ENCODE measurements at regions not wholly inside any gene's neighbourhood (a gene's known extent, or its start where the extent isn't known, plus 50 kb on each side); places are given as distances from the start of the nearest gene placed in this dataset.
"Not testable (repeated sequence)": the region's sequence is repeated elsewhere in the genome, so short reads cannot be mapped to it uniquely, and the experiment has no call there.

GRCh38 chr9:79465156-79465555 is 106.6 kb upstream of the TLE4 start:
- in situ Hi-C loops (cut with HindIII; ENCODE audit: low sequenced_read_pairs), result no loop called here

- in situ Hi-C loops (cut with HindIII; ENCODE audit: low sequenced_read_pairs), result no loop called here
Measured at GRCh38 chr9:79469164-79469563, 102.6 kb upstream of the TLE4 start.

GRCh38 chr9:79470954-79471353 is 100.8 kb upstream of the TLE4 start:
- in situ Hi-C loops (cut with HindIII; ENCODE audit: low sequenced_read_pairs), result no loop called here

GRCh38 chr9:79471580-79472543 is 99.9 kb upstream of the TLE4 start:
- in situ Hi-C loops (cut with HindIII; ENCODE audit: low sequenced_read_pairs), result no loop called here

- in situ Hi-C loops (cut with HindIII; ENCODE audit: low sequenced_read_pairs), result no loop called here
Measured at GRCh38 chr9:79473704-79474103, 98.1 kb upstream of the TLE4 start.

GRCh38 chr9:79477241-79477840 is 94.4 kb upstream of the TLE4 start:
- in situ Hi-C loops (cut with HindIII; ENCODE audit: low sequenced_read_pairs), result no loop called here

- in situ Hi-C loops (cut with HindIII; ENCODE audit: low sequenced_read_pairs), result no loop called here
Measured at GRCh38 chr9:79477955-79478771, 93.6 kb upstream of the TLE4 start.

- in situ Hi-C loops (cut with HindIII; ENCODE audit: low sequenced_read_pairs), result no loop called here
Measured at GRCh38 chr9:79480639-79481038, 91.1 kb upstream of the TLE4 start.

GRCh38 chr9:79481846-79482477 is 89.8 kb upstream of the TLE4 start:
- in situ Hi-C loops (cut with HindIII; ENCODE audit: low sequenced_read_pairs), result no loop called here

GRCh38 chr9:79485258-79485657 is 86.5 kb upstream of the TLE4 start:
- in situ Hi-C loops (cut with HindIII; ENCODE audit: low sequenced_read_pairs), result no loop called here

- in situ Hi-C loops (cut with HindIII; ENCODE audit: low sequenced_read_pairs), result no loop called here
Measured at GRCh38 chr9:79489261-79490000, 82.3 kb upstream of the TLE4 start.

GRCh38 chr9:79490657-79491248 is 81.0 kb upstream of the TLE4 start:
- in situ Hi-C loops (cut with HindIII; ENCODE audit: low sequenced_read_pairs), result no loop called here

- in situ Hi-C loops (cut with HindIII; ENCODE audit: low sequenced_read_pairs), result no loop called here
Measured at GRCh38 chr9:79492092-79493009, 79.4 kb upstream of the TLE4 start.

GRCh38 chr9:79500196-79500864 is 71.4 kb upstream of the TLE4 start:
- in situ Hi-C loops (cut with HindIII; ENCODE audit: low sequenced_read_pairs), result not testable (repeated sequence)

- in situ Hi-C loops (cut with HindIII; ENCODE audit: low sequenced_read_pairs), result no loop called here
Measured at GRCh38 chr9:79501546-79501945, 70.2 kb upstream of the TLE4 start.

GRCh38 chr9:79507801-79508200 is 64.0 kb upstream of the TLE4 start:
- in situ Hi-C loops (cut with HindIII; ENCODE audit: low sequenced_read_pairs), result no loop called here

GRCh38 chr9:79512251-79512650 is 59.5 kb upstream of the TLE4 start:
- in situ Hi-C loops (cut with HindIII; ENCODE audit: low sequenced_read_pairs), result no loop called here

Data from endothelial cell of hepatic sinusoid (primary cell).